22Rv1 (cell line): ENCODE measurements at regions not wholly inside any gene's neighbourhood (a gene's known extent, or its start where the extent isn't known, plus 50 kb on each side); places are given as distances from the start of the nearest gene placed in this dataset.

Experiments
- ZFX ChIP-seq: fragments of 450-650 bp; IDR thresholded peaks from 2 replicates; pipeline ENCODE4 v1.6.1; 2017; ENCODE audit warnings: antibody characterized with exemption, borderline replicate concordance
- TF ChIP-seq, protein P1 (sequence below): fragments of 450-650 bp; IDR thresholded peaks from 2 replicates; pipeline ENCODE4 v1.5.1; 2017; ENCODE audit warnings: mild to moderate bottlenecking

DNA sequence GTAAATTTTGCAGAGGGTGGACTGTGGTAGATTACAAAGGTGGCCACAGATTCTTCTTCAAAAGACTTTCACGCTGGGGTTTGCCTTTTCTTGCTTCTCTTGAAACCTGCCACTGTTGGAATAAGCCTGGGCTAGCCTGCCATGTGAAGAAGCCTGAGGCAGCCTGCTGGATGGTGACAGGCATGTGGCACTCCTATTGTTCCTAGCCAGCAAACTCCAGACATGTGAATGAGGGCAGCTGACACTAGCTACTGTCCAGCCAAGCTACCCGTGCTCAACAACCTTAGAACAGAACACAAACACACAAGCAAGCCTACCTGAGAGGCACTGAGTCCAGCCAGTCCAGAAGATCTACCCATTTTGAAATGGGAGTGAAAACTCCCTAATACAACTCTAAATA is 322.7 kb upstream of the LARGE1 start:
- TF ChIP-seq, protein P1, sequence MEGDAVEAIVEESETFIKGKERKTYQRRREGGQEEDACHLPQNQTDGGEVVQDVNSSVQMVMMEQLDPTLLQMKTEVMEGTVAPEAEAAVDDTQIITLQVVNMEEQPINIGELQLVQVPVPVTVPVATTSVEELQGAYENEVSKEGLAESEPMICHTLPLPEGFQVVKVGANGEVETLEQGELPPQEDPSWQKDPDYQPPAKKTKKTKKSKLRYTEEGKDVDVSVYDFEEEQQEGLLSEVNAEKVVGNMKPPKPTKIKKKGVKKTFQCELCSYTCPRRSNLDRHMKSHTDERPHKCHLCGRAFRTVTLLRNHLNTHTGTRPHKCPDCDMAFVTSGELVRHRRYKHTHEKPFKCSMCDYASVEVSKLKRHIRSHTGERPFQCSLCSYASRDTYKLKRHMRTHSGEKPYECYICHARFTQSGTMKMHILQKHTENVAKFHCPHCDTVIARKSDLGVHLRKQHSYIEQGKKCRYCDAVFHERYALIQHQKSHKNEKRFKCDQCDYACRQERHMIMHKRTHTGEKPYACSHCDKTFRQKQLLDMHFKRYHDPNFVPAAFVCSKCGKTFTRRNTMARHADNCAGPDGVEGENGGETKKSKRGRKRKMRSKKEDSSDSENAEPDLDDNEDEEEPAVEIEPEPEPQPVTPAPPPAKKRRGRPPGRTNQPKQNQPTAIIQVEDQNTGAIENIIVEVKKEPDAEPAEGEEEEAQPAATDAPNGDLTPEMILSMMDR: no peak
- no peak for TF ChIP-seq ZFX
